ENCODE measurements at regions not wholly inside any gene's neighbourhood (a gene's known extent, or its start where the extent isn't known, plus 50 kb on each side); places are given as distances from the start of the nearest gene placed in this dataset.

- no peak for DNase-seq (ENCODE audit: low spot score)
Observed at GRCh38 chr20:48180618-48181017, 395.3 kb upstream of the SULF2 start.

GRCh38 chr20:48180024-48180423 is 394.7 kb upstream of the SULF2 start:
- DNase-seq (ENCODE audit: low spot score) = no peak

- DNase-seq (ENCODE audit: low spot score) = no peak
Observed at GRCh38 chr20:48178633-48179032, 393.4 kb upstream of the SULF2 start.

- DNase-seq (ENCODE audit: low spot score) = no peak
Observed at GRCh38 chr20:48177058-48177457, 391.8 kb upstream of the SULF2 start.

- DNase-seq (ENCODE audit: low spot score) = no peak
Observed at GRCh38 chr20:48176139-48176538, 390.9 kb upstream of the SULF2 start.

- DNase-seq (ENCODE audit: low spot score) = no peak
Observed at GRCh38 chr20:48175261-48175660, 390.0 kb upstream of the SULF2 start.

GRCh38 chr20:48172357-48172702 is 387.0 kb upstream of the SULF2 start:
- no peak for DNase-seq (ENCODE audit: low spot score)

- DNase-seq (ENCODE audit: low spot score) = no peak
Observed at GRCh38 chr20:48171626-48172356, 386.5 kb upstream of the SULF2 start.

- DNase-seq (ENCODE audit: low spot score) = no peak
Observed at GRCh38 chr20:48171071-48171470, 385.8 kb upstream of the SULF2 start.

- DNase-seq (ENCODE audit: low spot score) = no peak
Observed at GRCh38 chr20:48170625-48171024, 385.3 kb upstream of the SULF2 start.

- no peak for DNase-seq (ENCODE audit: low spot score)
Observed at GRCh38 chr20:48169650-48170225, 384.5 kb upstream of the SULF2 start.

GRCh38 chr20:48166082-48166835 is 381.0 kb upstream of the SULF2 start:
- no peak for DNase-seq (ENCODE audit: low spot score)

- no peak for DNase-seq (ENCODE audit: low spot score)
Observed at GRCh38 chr20:48165401-48165685, 380.1 kb upstream of the SULF2 start.

GRCh38 chr20:48164566-48165400 is 379.5 kb upstream of the SULF2 start:
- DNase-seq (ENCODE audit: low spot score) = no peak

- DNase-seq (ENCODE audit: low spot score) = no peak
Observed at GRCh38 chr20:48164034-48164433, 378.8 kb upstream of the SULF2 start.

GRCh38 chr20:48163505-48163904 is 378.2 kb upstream of the SULF2 start:
- no peak for DNase-seq (ENCODE audit: low spot score)

GRCh38 chr20:48162621-48163020 is 377.3 kb upstream of the SULF2 start:
- DNase-seq (ENCODE audit: low spot score) = no peak

- DNase-seq (ENCODE audit: low spot score) = no peak
Observed at GRCh38 chr20:48159145-48160008, 374.1 kb upstream of the SULF2 start.

- DNase-seq (ENCODE audit: low spot score) = peak; percentile 11
Observed at GRCh38 chr20:48158014-48158413, 372.7 kb upstream of the SULF2 start.

- DNase-seq (ENCODE audit: low spot score) = no peak
Observed at GRCh38 chr20:48156951-48157700, 371.8 kb upstream of the SULF2 start.

GRCh38 chr20:48156521-48156920 is 371.2 kb upstream of the SULF2 start:
- no peak for DNase-seq (ENCODE audit: low spot score)

All from mucosa of gallbladder (tissue), 1 donor.